ENCODE measurements at regions not wholly inside any gene's neighbourhood (a gene's known extent, or its start where the extent isn't known, plus 50 kb on each side); places are given as distances from the start of the nearest gene placed in this dataset.

- Histone ChIP-seq H3K9me3 (ENCODE audit: low read length) (no peaks in the 10 kb centered on the region), H3K36me3 (ENCODE audit: insufficient read depth, low read length) (no peaks in the 10 kb centered on the region), H3K4me2 (ENCODE audit: low read depth, low read length, poor library complexity, severe bottlenecking) (no peak overlapping the region), H3K27me3 (ENCODE audit: low read length) (no peaks in the 10 kb centered on the region), H3K27ac (ENCODE audit: low read length) (no peak overlapping the region), H3K9ac (ENCODE audit: low read length) (no peak overlapping the region), H2AFZ (ENCODE audit: low read length) (no peak overlapping the region), H3K4me1 (ENCODE audit: low read length) (no peaks in the 10 kb centered on the region), H4K20me1 (ENCODE audit: insufficient read depth, low read depth, low read length) (no peaks in the 10 kb centered on the region), H3K9me2 (replicated peaks; ENCODE audit: insufficient read depth, low read length) (no peaks in the 10 kb centered on the region), H3K79me2 (ENCODE audit: low read length) (no peaks in the 10 kb centered on the region), H3K4me3 (ENCODE audit: low read length) (no peak overlapping the region)
- no peak for DNase-seq
These were observed 164.5 kb downstream of the SUCNR1 start for GRCh38 chr3:152037953-152038352.

- Histone ChIP-seq H3K4me3 (ENCODE audit: low read length) (no peak overlapping the region), H3K79me2 (ENCODE audit: low read length) (no peaks in the 10 kb centered on the region), H3K4me2 (ENCODE audit: low read depth, low read length, poor library complexity, severe bottlenecking) (no peak overlapping the region), H3K36me3 (ENCODE audit: insufficient read depth, low read length) (no peaks in the 10 kb centered on the region), H4K20me1 (ENCODE audit: insufficient read depth, low read depth, low read length) (no peaks in the 10 kb centered on the region), H3K27ac (ENCODE audit: low read length) (no peak overlapping the region), H2AFZ (ENCODE audit: low read length) (no peak overlapping the region), H3K9me2 (replicated peaks; ENCODE audit: insufficient read depth, low read length) (no peaks in the 10 kb centered on the region), H3K9ac (ENCODE audit: low read length) (no peak overlapping the region), H3K27me3 (ENCODE audit: low read length) (no peaks in the 10 kb centered on the region), H3K9me3 (ENCODE audit: low read length) (no peaks in the 10 kb centered on the region), H3K4me1 (ENCODE audit: low read length) (no peaks in the 10 kb centered on the region)
- DNase-seq, result no peak
These were observed 165.0 kb downstream of the SUCNR1 start for GRCh38 chr3:152038490-152038889.

- no peak overlapping the region for H3K4me3 ChIP-seq (ENCODE audit: low read length)
- no peaks in the 10 kb centered on the region for H4K20me1 ChIP-seq (ENCODE audit: insufficient read depth, low read depth, low read length)
- no peaks in the 10 kb centered on the region for H3K9me2 ChIP-seq (replicated peaks; ENCODE audit: insufficient read depth, low read length)
- no peaks in the 10 kb centered on the region for H3K36me3 ChIP-seq (ENCODE audit: insufficient read depth, low read length)
- H3K4me2 ChIP-seq (ENCODE audit: low read depth, low read length, poor library complexity, severe bottlenecking), result no peak overlapping the region
- H3K27me3 ChIP-seq (ENCODE audit: low read length), result no peaks in the 10 kb centered on the region
- no peak for DNase-seq
- no peaks in the 10 kb centered on the region for H3K4me1 ChIP-seq (ENCODE audit: low read length)
- H3K79me2 ChIP-seq (ENCODE audit: low read length), result no peaks in the 10 kb centered on the region
- no peak overlapping the region for H3K27ac ChIP-seq (ENCODE audit: low read length)
- no peak overlapping the region for H2AFZ ChIP-seq (ENCODE audit: low read length)
- H3K9me3 ChIP-seq (ENCODE audit: low read length), result no peaks in the 10 kb centered on the region
- H3K9ac ChIP-seq (ENCODE audit: low read length), result no peak overlapping the region
These were observed 166.4 kb downstream of the SUCNR1 start for GRCh38 chr3:152039887-152040286.

- Histone ChIP-seq H3K4me2 (ENCODE audit: low read depth, low read length, poor library complexity, severe bottlenecking) (no peak overlapping the region), H3K4me3 (ENCODE audit: low read length) (no peak overlapping the region), H3K9me2 (replicated peaks; ENCODE audit: insufficient read depth, low read length) (no peaks in the 10 kb centered on the region), H4K20me1 (ENCODE audit: insufficient read depth, low read depth, low read length) (no peaks in the 10 kb centered on the region), H2AFZ (ENCODE audit: low read length) (no peak overlapping the region), H3K36me3 (ENCODE audit: insufficient read depth, low read length) (no peaks in the 10 kb centered on the region), H3K79me2 (ENCODE audit: low read length) (no peaks in the 10 kb centered on the region), H3K27me3 (ENCODE audit: low read length) (no peaks in the 10 kb centered on the region), H3K27ac (ENCODE audit: low read length) (no peak overlapping the region), H3K9me3 (ENCODE audit: low read length) (no peaks in the 10 kb centered on the region), H3K9ac (ENCODE audit: low read length) (no peak overlapping the region), H3K4me1 (ENCODE audit: low read length) (no peaks in the 10 kb centered on the region)
- DNase-seq, result no peak
These were observed 166.9 kb downstream of the SUCNR1 start for GRCh38 chr3:152040319-152040718.

GRCh38 chr3:152043620-152044019 lies 170.2 kb downstream of the SUCNR1 start:
- no peaks in the 10 kb centered on the region for H3K79me2 ChIP-seq (ENCODE audit: low read length)
- no peaks in the 10 kb centered on the region for H3K9me3 ChIP-seq (ENCODE audit: low read length)
- no peak overlapping the region for H3K9ac ChIP-seq (ENCODE audit: low read length)
- H2AFZ ChIP-seq (ENCODE audit: low read length), result no peak overlapping the region
- H4K20me1 ChIP-seq (ENCODE audit: insufficient read depth, low read depth, low read length), result no peaks in the 10 kb centered on the region
- no peaks in the 10 kb centered on the region for H3K9me2 ChIP-seq (replicated peaks; ENCODE audit: insufficient read depth, low read length)
- no peaks in the 10 kb centered on the region for H3K36me3 ChIP-seq (ENCODE audit: insufficient read depth, low read length)
- H3K4me2 ChIP-seq (ENCODE audit: low read depth, low read length, poor library complexity, severe bottlenecking), result no peak overlapping the region
- H3K4me3 ChIP-seq (ENCODE audit: low read length), result no peak overlapping the region
- H3K27me3 ChIP-seq (ENCODE audit: low read length), result no peaks in the 10 kb centered on the region
- no peak for DNase-seq
- H3K27ac ChIP-seq (ENCODE audit: low read length), result no peak overlapping the region
- H3K4me1 ChIP-seq (ENCODE audit: low read length), result no peaks in the 10 kb centered on the region

GRCh38 chr3:152046280-152046679 lies 172.8 kb downstream of the SUCNR1 start:
- H3K27me3 ChIP-seq (ENCODE audit: low read length), result no peaks in the 10 kb centered on the region
- H3K4me1 ChIP-seq (ENCODE audit: low read length), result no peaks in the 10 kb centered on the region
- no peak overlapping the region for H3K9ac ChIP-seq (ENCODE audit: low read length)
- no peak overlapping the region for H3K4me3 ChIP-seq (ENCODE audit: low read length)
- H4K20me1 ChIP-seq (ENCODE audit: insufficient read depth, low read depth, low read length), result no peaks in the 10 kb centered on the region
- no peak overlapping the region for H2AFZ ChIP-seq (ENCODE audit: low read length)
- no peaks in the 10 kb centered on the region for H3K79me2 ChIP-seq (ENCODE audit: low read length)
- H3K27ac ChIP-seq (ENCODE audit: low read length), result no peak overlapping the region
- H3K4me2 ChIP-seq (ENCODE audit: low read depth, low read length, poor library complexity, severe bottlenecking), result no peak overlapping the region
- DNase-seq, result no peak
- H3K9me3 ChIP-seq (ENCODE audit: low read length), result no peaks in the 10 kb centered on the region
- H3K9me2 ChIP-seq (replicated peaks; ENCODE audit: insufficient read depth, low read length), result no peaks in the 10 kb centered on the region
- H3K36me3 ChIP-seq (ENCODE audit: insufficient read depth, low read length), result no peaks in the 10 kb centered on the region

- Histone ChIP-seq H3K4me2 (ENCODE audit: low read depth, low read length, poor library complexity, severe bottlenecking) (no peak overlapping the region), H2AFZ (ENCODE audit: low read length) (no peak overlapping the region), H3K4me3 (ENCODE audit: low read length) (no peak overlapping the region), H3K27ac (ENCODE audit: low read length) (no peak overlapping the region), H4K20me1 (ENCODE audit: insufficient read depth, low read depth, low read length) (no peaks in the 10 kb centered on the region), H3K9me3 (ENCODE audit: low read length) (no peaks in the 10 kb centered on the region), H3K27me3 (ENCODE audit: low read length) (no peaks in the 10 kb centered on the region), H3K36me3 (ENCODE audit: insufficient read depth, low read length) (no peaks in the 10 kb centered on the region), H3K4me1 (ENCODE audit: low read length) (no peaks in the 10 kb centered on the region), H3K9me2 (replicated peaks; ENCODE audit: insufficient read depth, low read length) (no peaks in the 10 kb centered on the region), H3K79me2 (ENCODE audit: low read length) (no peaks in the 10 kb centered on the region), H3K9ac (ENCODE audit: low read length) (no peak overlapping the region)
- DNase-seq, result no peak
These were observed 174.0 kb downstream of the SUCNR1 start for GRCh38 chr3:152047465-152047864.

- Histone ChIP-seq H4K20me1 (ENCODE audit: insufficient read depth, low read depth, low read length) (no peaks in the 10 kb centered on the region), H3K79me2 (ENCODE audit: low read length) (no peaks in the 10 kb centered on the region), H3K27ac (ENCODE audit: low read length) (no peak overlapping the region), H3K27me3 (ENCODE audit: low read length) (no peaks in the 10 kb centered on the region), H3K9ac (ENCODE audit: low read length) (no peak overlapping the region), H3K9me3 (ENCODE audit: low read length) (no peaks in the 10 kb centered on the region), H2AFZ (ENCODE audit: low read length) (no peak overlapping the region), H3K4me2 (ENCODE audit: low read depth, low read length, poor library complexity, severe bottlenecking) (no peak overlapping the region), H3K36me3 (ENCODE audit: insufficient read depth, low read length) (no peaks in the 10 kb centered on the region), H3K4me3 (ENCODE audit: low read length) (no peak overlapping the region), H3K4me1 (ENCODE audit: low read length) (no peaks in the 10 kb centered on the region), H3K9me2 (replicated peaks; ENCODE audit: insufficient read depth, low read length) (no peaks in the 10 kb centered on the region)
- no peak for DNase-seq
These were observed 175.4 kb downstream of the SUCNR1 start for GRCh38 chr3:152048831-152049230.

- H2AFZ ChIP-seq (ENCODE audit: low read length), result no peak overlapping the region
- H3K4me2 ChIP-seq (ENCODE audit: low read depth, low read length, poor library complexity, severe bottlenecking), result no peak overlapping the region
- no peak for DNase-seq
These were observed 177.5 kb downstream of the SUCNR1 start for GRCh38 chr3:152050903-152051302.

More at GRCh38 chr3:152050903-152051302, 177.5 kb downstream of the SUCNR1 start:
- H3K9me3 ChIP-seq (ENCODE audit: low read length), result no peaks in the 10 kb centered on the region
- no peaks in the 10 kb centered on the region for H3K4me1 ChIP-seq (ENCODE audit: low read length)
- H3K36me3 ChIP-seq (ENCODE audit: insufficient read depth, low read length), result no peaks in the 10 kb centered on the region
- H3K27ac ChIP-seq (ENCODE audit: low read length), result no peak overlapping the region
- H4K20me1 ChIP-seq (ENCODE audit: insufficient read depth, low read depth, low read length), result no peaks in the 10 kb centered on the region
- no peak overlapping the region for H3K4me3 ChIP-seq (ENCODE audit: low read length)
- H3K9ac ChIP-seq (ENCODE audit: low read length), result no peak overlapping the region
- H3K9me2 ChIP-seq (replicated peaks; ENCODE audit: insufficient read depth, low read length), result no peaks in the 10 kb centered on the region
- no peaks in the 10 kb centered on the region for H3K27me3 ChIP-seq (ENCODE audit: low read length)
- H3K79me2 ChIP-seq (ENCODE audit: low read length), result no peaks in the 10 kb centered on the region
